ENCODE measurements at regions not wholly inside any gene's neighbourhood (a gene's known extent, or its start where the extent isn't known, plus 50 kb on each side); places are given as distances from the start of the nearest gene placed in this dataset.

GRCh38 chr11:95301474-95301873 lies 70.5 kb upstream of the SESN3 start:
- peak; percentile 3 for DNase-seq (ENCODE audit: low read depth)
- no peak overlapping the region for H3K4me3 ChIP-seq (ENCODE audit: low read length)
- no peak for TF ChIP-seq CTCF (conservative IDR thresholded peaks at IDR 0.05; ENCODE audit: low read length)

- no peak for TF ChIP-seq CTCF (conservative IDR thresholded peaks at IDR 0.05; ENCODE audit: low read length)
- no peak overlapping the region for H3K4me3 ChIP-seq (ENCODE audit: low read length)
- peak; percentile 36 for DNase-seq (ENCODE audit: low read depth)
Observed at GRCh38 chr11:95299078-95299679, 68.2 kb upstream of the SESN3 start.

GRCh38 chr11:95297680-95298452 lies 66.9 kb upstream of the SESN3 start:
- H3K4me3 ChIP-seq (ENCODE audit: low read length): no peak overlapping the region
- DNase-seq (ENCODE audit: low read depth): no peak
- TF ChIP-seq CTCF (conservative IDR thresholded peaks at IDR 0.05; ENCODE audit: low read length): no peak

GRCh38 chr11:95296621-95297025 lies 65.6 kb upstream of the SESN3 start:
- DNase-seq (ENCODE audit: low read depth): no peak
- no peak for TF ChIP-seq CTCF (conservative IDR thresholded peaks at IDR 0.05; ENCODE audit: low read length)
- H3K4me3 ChIP-seq (ENCODE audit: low read length): no peak overlapping the region

- no peak overlapping the region for H3K4me3 ChIP-seq (ENCODE audit: low read length)
- TF ChIP-seq CTCF (conservative IDR thresholded peaks at IDR 0.05; ENCODE audit: low read length): no peak
- no peak for DNase-seq (ENCODE audit: low read depth)
Observed at GRCh38 chr11:95296165-95296564, 65.2 kb upstream of the SESN3 start.

GRCh38 chr11:95295382-95296149 lies 64.6 kb upstream of the SESN3 start:
- DNase-seq (ENCODE audit: low read depth): no peak
- no peak for TF ChIP-seq CTCF (conservative IDR thresholded peaks at IDR 0.05; ENCODE audit: low read length)
- no peak overlapping the region for H3K4me3 ChIP-seq (ENCODE audit: low read length)
